Astrocyte of the spinal cord (primary cell): ENCODE measurements at regions not wholly inside any gene's neighbourhood (a gene's known extent, or its start where the extent isn't known, plus 50 kb on each side); places are given as distances from the start of the nearest gene placed in this dataset.

Experiments used
- DNase-seq: peaks from one replicate; pipeline ENCODE4 v3.0.0; 2011; ENCODE audit warnings: low read depth, low spot score
- H3K4me3 ChIP-seq: 2 replicates; pipeline ENCODE4 v1.5.1; 2011; ENCODE audit warnings: low read depth, mild to moderate bottlenecking, low read length, moderate library complexity
- CTCF ChIP-seq: IDR thresholded peaks from 2 replicates; pipeline ENCODE4 v1.5.1; 2012; ENCODE audit warnings: low read depth, mild to moderate bottlenecking, low read length, inconsistent platforms
- in situ Hi-C: cut with HindIII; loops from 2 replicates; pipeline ENCODE4 v1.10.0; 2017; ENCODE audit warnings: low sequenced_read_pairs

- no peak overlapping the region for H3K4me3 ChIP-seq
- TF ChIP-seq CTCF, result no peak
- in situ Hi-C loops, result no loop called here
- no peak for DNase-seq
These were observed 97.3 kb upstream of the MLIP start for GRCh38 chr6:54013966-54014365.

GRCh38 chr6:54014440-54014839, 96.8 kb upstream of the MLIP start:
- no peak overlapping the region for H3K4me3 ChIP-seq
- no peak for TF ChIP-seq CTCF
- in situ Hi-C loops, result no loop called here

DNA sequence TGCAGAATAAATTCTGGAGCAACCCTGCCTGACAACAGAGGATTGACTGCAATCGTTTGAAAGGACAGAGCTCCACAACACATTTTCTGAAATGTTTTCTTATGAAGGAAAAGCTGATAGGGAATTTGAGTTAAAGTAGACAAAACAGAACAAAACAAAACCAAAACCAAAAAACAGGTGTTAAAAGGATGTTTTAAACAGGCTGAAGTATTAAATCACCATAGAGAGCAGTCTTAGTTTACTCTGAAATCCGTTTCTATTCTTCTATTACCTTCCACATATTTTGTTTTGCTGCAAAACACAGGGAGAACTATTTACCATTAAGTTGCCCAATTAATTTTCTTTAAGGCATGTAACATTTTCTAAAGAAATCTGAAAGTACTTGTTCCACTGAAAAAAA, 93.4 kb upstream of the MLIP start:
- DNase-seq, result no peak
- in situ Hi-C loops, result no loop called here
- no peak overlapping the region for H3K4me3 ChIP-seq
- no peak for TF ChIP-seq CTCF

More at GRCh38 chr6:54014440-54014839, 96.8 kb upstream of the MLIP start:
- no peak for DNase-seq

DNA sequence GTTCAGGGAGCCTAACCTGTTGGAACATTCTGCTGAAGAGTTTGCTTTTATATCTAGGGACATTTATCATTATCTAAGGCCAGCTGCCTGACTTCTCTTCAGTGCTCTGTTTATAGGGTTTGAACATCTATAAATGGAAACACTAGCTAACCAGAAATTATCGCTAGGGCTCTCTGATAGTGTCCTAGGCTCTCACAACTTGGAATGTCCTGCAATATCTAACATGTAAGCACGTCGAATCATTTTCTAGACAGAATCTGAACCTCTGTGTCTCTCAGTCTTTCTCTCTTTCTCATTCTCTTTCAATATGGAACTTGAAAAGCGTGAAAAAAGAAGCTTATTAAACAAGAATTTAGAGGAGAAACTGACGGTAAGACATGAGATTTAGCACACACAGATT, 92.5 kb upstream of the MLIP start:
- in situ Hi-C loops, result no loop called here
- H3K4me3 ChIP-seq, result no peak overlapping the region
- no peak for DNase-seq
- TF ChIP-seq CTCF, result no peak

GRCh38 chr6:54019860-54020259, 91.4 kb upstream of the MLIP start:
- in situ Hi-C loops, result no loop called here

GRCh38 chr6:54020334-54020733, 90.9 kb upstream of the MLIP start:
- no peak overlapping the region for H3K4me3 ChIP-seq
- in situ Hi-C loops, result no loop called here
- no peak for TF ChIP-seq CTCF
- DNase-seq, result no peak

More at GRCh38 chr6:54019860-54020259, 91.4 kb upstream of the MLIP start:
- TF ChIP-seq CTCF, result no peak
- no peak overlapping the region for H3K4me3 ChIP-seq
- no peak for DNase-seq
